ENCODE measurements at regions not wholly inside any gene's neighbourhood (a gene's known extent, or its start where the extent isn't known, plus 50 kb on each side); places are given as distances from the start of the nearest gene placed in this dataset.

- WGBS (ENCODE audit: insufficient coverage, insufficient replicate concordance, low lambda C conversion rate, missing lambda C conversion rate): 57% methylated on average over 3 of the region's 3 CpGs
- Histone ChIP-seq H3K4me2 (ENCODE audit: control insufficient read depth, insufficient read depth) (no peak overlapping the region), H4K20me1 (ENCODE audit: control insufficient read depth, insufficient read depth) (no peaks in the 10 kb centered on the region), H3K4me1 (ENCODE audit: control insufficient read depth, insufficient read depth, low read length) (peaks cover 5% of the 10 kb centered on the region), H3K27ac (ENCODE audit: control insufficient read depth, insufficient read depth) (no peak overlapping the region), H2AFZ (ENCODE audit: control insufficient read depth, low read depth, low read length) (no peak overlapping the region), H3K27me3 (replicated peaks in 1 of 2; ENCODE audit: control insufficient read depth in 2 of 2, insufficient read depth in 2 of 2, low read length in 1 of 2) (no peaks in the 10 kb centered on the region), H3K79me2 (ENCODE audit: control insufficient read depth, insufficient read depth, low read length) (no peaks in the 10 kb centered on the region), H3K36me3 (ENCODE audit: control insufficient read depth in 2 of 2, insufficient read depth in 2 of 2, low read length in 1 of 2) (no peaks in the 10 kb centered on the region), H3K9me3 (replicated peaks; ENCODE audit: control insufficient read depth, insufficient read depth, low read length) (no peaks in the 10 kb centered on the region), H3K9ac (ENCODE audit: control insufficient read depth, insufficient read depth, low read length) (no peak overlapping the region), H3K4me3 (no peak overlapping the region)
- SMC1A ChIA-PET (ENCODE audit: uncharacterized antibody, unreplicated experiment): no interaction called here
- no TSS peak for BruUV-seq (replicated peaks)
- FAIRE-seq: no peak
- TF ChIP-seq DPF2 (IDR thresholded peaks at IDR 0.05): no peak
- TF ChIP-seq HDGF (IDR thresholded peaks at IDR 0.05): no peak
- no peak for TF ChIP-seq PKNOX1 (IDR thresholded peaks at IDR 0.05)
- TF ChIP-seq BHLHE40 (IDR thresholded peaks at IDR 0.05; ENCODE audit: borderline replicate concordance in 1 of 2, low read depth in 2 of 2, low read length in 1 of 2): no peak
- TF ChIP-seq NR2F1 (conservative IDR thresholded peaks at IDR 0.05): no peak
- TF ChIP-seq NR2C2 (IDR thresholded peaks at IDR 0.05; ENCODE audit: borderline replicate concordance, control insufficient read depth, insufficient read length, low read depth): no peak
- TF ChIP-seq TCF3 (IDR thresholded peaks at IDR 0.05; ENCODE audit: borderline replicate concordance, insufficient read depth, low read depth, low read length): no peak
- no peak for TF ChIP-seq MXI1 (IDR thresholded peaks at IDR 0.05; ENCODE audit: low read depth, low read length)
- no peak for TF ChIP-seq NFYB (IDR thresholded peaks at IDR 0.05; ENCODE audit: insufficient read depth, low read depth, low read length)
- no peak for TF ChIP-seq EP300 (IDR thresholded peaks at IDR 0.05; ENCODE audit: borderline replicate concordance in 1 of 2, control insufficient read depth in 1 of 2, low read depth in 2 of 2, low read length in 2 of 2)
- no peak for TF ChIP-seq ATF3 (IDR thresholded peaks at IDR 0.05; ENCODE audit: borderline replicate concordance, extremely low read depth, low read depth, low read length)
- TF ChIP-seq ATF2 (IDR thresholded peaks at IDR 0.05; ENCODE audit: low read length): no peak
- no peak for TF ChIP-seq BCL11A (IDR thresholded peaks at IDR 0.05; ENCODE audit: low read depth, low read length)
- no peak for TF ChIP-seq MTA2 (IDR thresholded peaks at IDR 0.05; ENCODE audit: low read depth)
- DNase-seq (ENCODE audit: low read depth, low spot score): no peak
- intact Hi-C loops (cut with micrococcal nuclease; ENCODE audit: unreplicated experiment): no loop called here
- POLR2A ChIA-PET: no interaction called here
- CTCF ChIA-PET: no interaction called here
- no peak for ATAC-seq
- RAD21 ChIA-PET (ENCODE audit: unreplicated experiment): no interaction called here
- in situ Hi-C loops (cut with MboI): no loop called here
These were observed 215.0 kb downstream of the MDFIC start for GRCh38 chr7:115136796-115137443.
